UCSD-AML1 (cell line): ENCODE measurements at regions not wholly inside any gene's neighbourhood (a gene's known extent, or its start where the extent isn't known, plus 50 kb on each side); places are given as distances from the start of the nearest gene placed in this dataset.
"Not testable (repeated sequence)": the region's sequence is repeated elsewhere in the genome, so short reads cannot be mapped to it uniquely, and the experiment has no call there.

Experiments
- DNase-seq: peaks from one replicate; lab custom pipeline; 2025; ENCODE audit not compliant: unreplicated experiment; lab: John Stamatoyannopoulos, UW

- no peak for DNase-seq
These were observed 828.1 kb downstream of the MCTP2 start for GRCh38 chr15:95059346-95059905.

- no peak for DNase-seq
These were observed 837.5 kb downstream of the MCTP2 start for GRCh38 chr15:95068701-95069521.

- no peak for DNase-seq
These were observed 844.7 kb downstream of the MCTP2 start for GRCh38 chr15:95075792-95076677.

- no peak for DNase-seq
These were observed 845.3 kb downstream of the MCTP2 start for GRCh38 chr15:95076678-95076990.

GRCh38 chr15:95078003-95078402, 846.6 kb downstream of the MCTP2 start:
- DNase-seq, result no peak

- DNase-seq, result not testable (repeated sequence)
These were observed 848.9 kb downstream of the MCTP2 start for GRCh38 chr15:95080228-95080627.

GRCh38 chr15:95085056-95085455, 853.7 kb downstream of the MCTP2 start:
- no peak for DNase-seq

- DNase-seq, result no peak
These were observed 855.3 kb downstream of the MCTP2 start for GRCh38 chr15:95086531-95087252.

- DNase-seq, result no peak
These were observed 855.9 kb downstream of the MCTP2 start for GRCh38 chr15:95087253-95087609.

GRCh38 chr15:95091444-95091843, 860.1 kb downstream of the MCTP2 start:
- no peak for DNase-seq

- no peak for DNase-seq
These were observed 863.9 kb downstream of the MCTP2 start for GRCh38 chr15:95095250-95095649.

GRCh38 chr15:95096651-95097050, 865.3 kb downstream of the MCTP2 start:
- no peak for DNase-seq

GRCh38 chr15:95097361-95097760, 866.0 kb downstream of the MCTP2 start:
- no peak for DNase-seq

- no peak for DNase-seq
These were observed 873.9 kb downstream of the MCTP2 start for GRCh38 chr15:95105229-95105628.

GRCh38 chr15:95106801-95107200, 875.4 kb downstream of the MCTP2 start:
- no peak for DNase-seq

- DNase-seq, result no peak
These were observed 877.3 kb downstream of the MCTP2 start for GRCh38 chr15:95108673-95109072.

GRCh38 chr15:95111969-95112368, 880.6 kb downstream of the MCTP2 start:
- no peak for DNase-seq

- no peak for DNase-seq
These were observed 881.7 kb downstream of the MCTP2 start for GRCh38 chr15:95113041-95113440.

GRCh38 chr15:95119041-95119610, 887.8 kb downstream of the MCTP2 start:
- no peak for DNase-seq

- no peak for DNase-seq
These were observed 889.2 kb downstream of the MCTP2 start for GRCh38 chr15:95120595-95120994.

- DNase-seq, result no peak
These were observed 889.8 kb downstream of the MCTP2 start for GRCh38 chr15:95121191-95121590.
